Testis (tissue), 2 donors: ENCODE measurements at regions not wholly inside any gene's neighbourhood (a gene's known extent, or its start where the extent isn't known, plus 50 kb on each side); places are given as distances from the start of the nearest gene placed in this dataset.

Experiments used
- DNase-seq: peaks from one replicate; pipeline ENCODE4 v3.0.0-alpha.2; 2019
- H3K27ac ChIP-seq, 2 donors: fragments of 200-600 bp; sonication (generic); one replicate each; pipeline ENCODE4 v1.5.1; 2019
- H3K27me3 ChIP-seq: fragments of 200-600 bp; sonication (generic); one replicate; pipeline ENCODE4 v1.5.1; 2019
- H3K36me3 ChIP-seq: fragments of 200-600 bp; sonication (generic); one replicate; pipeline ENCODE4 v1.5.1; 2017; ENCODE audit warnings: low read depth; ENCODE audit errors: missing control alignments
- H3K4me1 ChIP-seq: fragments of 200-600 bp; sonication (generic); one replicate; pipeline ENCODE4 v1.5.1; 2019
- H3K4me3 ChIP-seq, 2 donors: fragments of 200-600 bp; sonication (generic); one replicate each; pipeline ENCODE4 v1.5.1; 2017 to 2019
- H3K9me3 ChIP-seq: fragments of 200-600 bp; sonication (generic); one replicate; pipeline ENCODE4 v1.5.1; 2017
- POLR2A ChIP-seq: fragments of 450-650 bp; IDR thresholded peaks from one replicate; pipeline ENCODE4 v1.6.1; 2017; ENCODE audit warnings: antibody characterized with exemption, mild to moderate bottlenecking, moderate library complexity
- WGBS, 2 donors: methylation state at CpG; one replicate each; pipeline ENCODE4 v1.1.5; 2018; 5-methylcytosine and 5-hydroxymethylcytosine counted together
- intact Hi-C: fragments of 100-400 bp; cut with DNase I; formaldehyde crosslinking; loops from one replicate; pipeline ENCODE4 v1.15.1; 2023; ENCODE audit warnings: low total_unique reads
- TF ChIP-seq, protein P1 (sequence below), 3 experiments: fragments of 450-650 bp in 2 of 3; fragments of 200-600 bp in 1 of 3; sonication (generic) in 1 of 3; IDR thresholded peaks; one replicate each; pipeline ENCODE4 v1.5.1; 2016 to 2019; ENCODE audit warnings: antibody characterized with exemption in 3 of 3, mild to moderate bottlenecking in 2 of 3, moderate library complexity in 1 of 3

DNA sequence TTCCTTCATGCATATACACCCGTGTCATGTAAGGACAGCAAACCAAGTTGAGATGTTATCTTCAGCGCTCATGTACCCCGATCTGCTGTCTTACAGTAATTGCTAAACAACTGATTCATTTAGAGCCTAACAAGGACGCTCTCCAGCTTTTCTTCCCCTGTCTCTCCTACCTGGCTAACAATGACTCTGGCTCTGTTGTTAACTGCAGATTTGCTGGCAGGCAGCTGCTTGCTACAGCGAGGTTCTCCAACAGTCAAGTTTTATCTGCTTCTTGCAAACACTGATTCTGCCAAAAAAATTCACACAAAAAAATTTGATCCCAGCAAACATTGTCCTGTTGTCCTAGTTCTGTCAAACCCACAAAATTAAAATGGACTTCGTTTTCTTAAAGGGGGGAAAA lies 101.6 kb downstream of the OTX2 start:
- DNase-seq = no peak
- H3K4me3 ChIP-seq = no peak overlapping the region
- H3K27ac ChIP-seq = no peak overlapping the region
- H3K36me3 ChIP-seq = no peaks in the 10 kb centered on the region
- intact Hi-C loops = no loop called here
- no peaks in the 10 kb centered on the region for H3K27me3 ChIP-seq
- WGBS, 2 donors = 44 to 46% methylated on average over 6 of the region's 6 CpGs
- H3K9me3 ChIP-seq = no peaks in the 10 kb centered on the region
- no peak for TF ChIP-seq POLR2A
- TF ChIP-seq, protein P1, sequence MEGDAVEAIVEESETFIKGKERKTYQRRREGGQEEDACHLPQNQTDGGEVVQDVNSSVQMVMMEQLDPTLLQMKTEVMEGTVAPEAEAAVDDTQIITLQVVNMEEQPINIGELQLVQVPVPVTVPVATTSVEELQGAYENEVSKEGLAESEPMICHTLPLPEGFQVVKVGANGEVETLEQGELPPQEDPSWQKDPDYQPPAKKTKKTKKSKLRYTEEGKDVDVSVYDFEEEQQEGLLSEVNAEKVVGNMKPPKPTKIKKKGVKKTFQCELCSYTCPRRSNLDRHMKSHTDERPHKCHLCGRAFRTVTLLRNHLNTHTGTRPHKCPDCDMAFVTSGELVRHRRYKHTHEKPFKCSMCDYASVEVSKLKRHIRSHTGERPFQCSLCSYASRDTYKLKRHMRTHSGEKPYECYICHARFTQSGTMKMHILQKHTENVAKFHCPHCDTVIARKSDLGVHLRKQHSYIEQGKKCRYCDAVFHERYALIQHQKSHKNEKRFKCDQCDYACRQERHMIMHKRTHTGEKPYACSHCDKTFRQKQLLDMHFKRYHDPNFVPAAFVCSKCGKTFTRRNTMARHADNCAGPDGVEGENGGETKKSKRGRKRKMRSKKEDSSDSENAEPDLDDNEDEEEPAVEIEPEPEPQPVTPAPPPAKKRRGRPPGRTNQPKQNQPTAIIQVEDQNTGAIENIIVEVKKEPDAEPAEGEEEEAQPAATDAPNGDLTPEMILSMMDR (IDR thresholded peaks at IDR 0.05) = no peak
- no peaks in the 10 kb centered on the region for H3K4me1 ChIP-seq

DNA sequence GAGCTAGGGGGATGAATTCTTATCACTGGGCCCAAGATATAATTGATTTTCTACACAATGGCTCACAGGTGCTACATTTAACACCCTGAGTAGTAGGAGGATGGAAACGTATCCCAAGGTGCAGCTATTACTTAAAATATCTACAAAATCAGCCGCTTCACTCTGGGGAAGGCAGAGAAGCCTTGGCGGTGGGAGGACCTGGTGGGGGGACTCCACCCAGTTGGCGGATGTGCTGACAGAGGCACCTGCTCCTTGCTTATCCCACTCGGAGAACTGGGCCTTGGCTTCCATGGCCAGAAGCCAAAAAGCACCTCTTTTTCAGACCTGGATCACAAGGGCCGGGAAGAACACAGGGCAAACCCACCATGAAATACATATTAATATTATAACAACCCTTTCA lies 106.3 kb downstream of the OTX2 start:
- H3K27me3 ChIP-seq = no peaks in the 10 kb centered on the region
- H3K4me1 ChIP-seq = no peaks in the 10 kb centered on the region
- no peak overlapping the region for H3K4me3 ChIP-seq
- H3K27ac ChIP-seq = no peak overlapping the region
- no peak for DNase-seq
- intact Hi-C loops = no loop called here
- H3K36me3 ChIP-seq = no peaks in the 10 kb centered on the region
- TF ChIP-seq POLR2A = no peak
- TF ChIP-seq, protein P1 (IDR thresholded peaks at IDR 0.05) = no peak
- 55% methylated on average over 6 of the region's 6 CpGs for WGBS, 2 donors
- no peaks in the 10 kb centered on the region for H3K9me3 ChIP-seq

DNA sequence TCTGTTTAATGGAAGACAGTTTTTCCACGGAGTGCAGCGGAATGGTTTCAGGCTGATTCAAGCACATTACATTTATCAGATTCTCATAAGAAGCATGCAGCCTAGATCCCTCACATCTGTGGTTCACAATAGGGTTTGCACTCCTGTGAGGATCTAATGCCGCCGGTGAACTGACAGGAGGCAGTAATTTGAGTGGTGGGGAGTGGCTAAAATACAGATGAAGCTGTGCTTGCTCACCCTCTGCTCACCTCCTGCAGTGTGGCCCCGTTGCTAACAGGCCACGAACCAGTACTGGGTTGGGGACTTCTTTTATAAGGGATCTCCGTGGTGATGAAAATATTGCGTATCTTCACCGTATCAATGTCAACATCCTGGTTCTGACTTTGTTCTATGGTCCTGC lies 107.8 kb downstream of the OTX2 start:
- TF ChIP-seq POLR2A = no peak
- no peak for DNase-seq
- H3K4me3 ChIP-seq = no peak overlapping the region
- no peak overlapping the region for H3K27ac ChIP-seq
- no peaks in the 10 kb centered on the region for H3K36me3 ChIP-seq
- 72 to 73% methylated on average over 9 of the region's 9 CpGs for WGBS, 2 donors
- intact Hi-C loops = no loop called here
- H3K9me3 ChIP-seq = no peaks in the 10 kb centered on the region
- H3K27me3 ChIP-seq = no peaks in the 10 kb centered on the region
- H3K4me1 ChIP-seq = no peaks in the 10 kb centered on the region
